ENCODE measurements at regions not wholly inside any gene's neighbourhood (a gene's known extent, or its start where the extent isn't known, plus 50 kb on each side); places are given as distances from the start of the nearest gene placed in this dataset.
"Not testable (repeated sequence)": the region's sequence is repeated elsewhere in the genome, so short reads cannot be mapped to it uniquely, and the experiment has no call there.

DNA sequence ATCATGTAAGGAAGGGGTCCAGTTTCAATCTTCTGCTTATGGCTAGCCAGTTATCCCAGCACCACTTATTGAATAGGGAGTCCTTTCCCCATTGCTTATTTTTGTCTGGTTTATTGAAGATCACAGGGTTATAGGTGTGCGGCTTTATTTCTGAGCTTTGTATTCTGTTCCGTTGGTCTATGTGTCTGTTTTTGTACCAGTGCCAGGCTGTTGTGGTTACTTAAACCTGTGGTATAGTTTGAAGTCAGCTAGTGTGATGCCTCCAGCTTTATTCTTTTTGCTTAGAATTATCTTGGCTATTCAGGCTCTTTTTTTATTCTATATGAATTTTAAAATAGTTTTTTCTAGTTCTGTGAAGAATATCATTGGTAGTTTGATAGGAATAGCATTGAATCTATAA, 234.6 kb upstream of the CASK start:
- not testable (repeated sequence) for DNase-seq (ENCODE audit: low spot score)

GRCh38 chrX:42151808-42152207, 228.5 kb upstream of the CASK start:
- no peak for DNase-seq (ENCODE audit: low spot score)

- no peak for DNase-seq (ENCODE audit: low spot score)
Observed at GRCh38 chrX:42149765-42150164, 226.4 kb upstream of the CASK start.

DNA sequence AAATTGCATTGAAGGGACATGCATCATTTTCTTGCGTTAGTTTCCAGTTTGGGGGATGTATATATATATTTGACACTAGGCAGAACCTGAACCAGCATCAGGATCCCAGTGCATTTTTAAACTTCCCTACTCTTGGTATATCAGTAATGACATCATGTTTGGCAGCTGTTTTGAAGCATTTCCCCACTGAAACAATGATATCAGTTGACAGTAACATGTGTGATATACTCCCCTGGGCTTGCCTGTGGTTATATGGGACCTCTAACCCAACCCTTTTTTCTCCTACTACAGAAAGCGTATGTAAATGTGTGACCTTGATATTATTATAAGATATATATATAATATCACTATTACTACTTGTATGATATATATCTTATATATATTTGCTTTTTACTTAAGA, 225.9 kb upstream of the CASK start:
- DNase-seq (ENCODE audit: low spot score), result no peak

DNA sequence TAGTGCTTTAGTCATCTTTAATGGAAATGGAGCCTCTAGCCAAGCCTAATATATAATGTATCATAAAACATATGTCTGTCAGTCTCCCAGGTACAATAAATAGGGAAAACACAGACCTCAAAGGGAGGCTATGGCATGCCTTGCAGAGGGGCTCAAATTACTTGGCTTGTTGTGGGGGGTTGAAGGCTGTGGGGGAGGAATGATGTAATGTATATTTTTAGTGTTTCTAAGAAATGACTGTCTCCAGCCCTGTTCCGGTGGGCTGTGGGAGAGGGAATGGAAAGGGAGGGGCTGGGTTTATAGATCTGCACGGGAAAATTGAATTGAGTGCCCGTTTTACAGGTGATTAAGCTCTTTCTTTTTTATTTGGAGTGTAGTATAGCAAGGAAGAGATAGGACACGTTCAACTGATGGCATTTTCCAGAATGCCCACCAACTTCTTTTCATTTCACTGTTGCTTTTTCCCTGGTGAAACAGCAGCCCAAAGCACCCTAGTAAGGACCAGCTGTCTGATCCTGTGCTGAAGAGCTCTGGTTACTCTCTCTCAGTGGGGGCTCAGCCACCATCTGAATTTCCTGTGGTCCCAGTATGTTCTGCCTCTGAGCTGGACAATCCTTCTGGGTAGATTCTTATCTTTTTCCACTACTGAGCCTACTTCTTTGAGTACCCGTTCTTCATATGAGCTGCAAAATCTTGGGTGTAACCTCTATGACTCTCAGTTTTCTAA, 220.7 kb upstream of the CASK start:
- DNase-seq (ENCODE audit: low spot score), result no peak

DNA sequence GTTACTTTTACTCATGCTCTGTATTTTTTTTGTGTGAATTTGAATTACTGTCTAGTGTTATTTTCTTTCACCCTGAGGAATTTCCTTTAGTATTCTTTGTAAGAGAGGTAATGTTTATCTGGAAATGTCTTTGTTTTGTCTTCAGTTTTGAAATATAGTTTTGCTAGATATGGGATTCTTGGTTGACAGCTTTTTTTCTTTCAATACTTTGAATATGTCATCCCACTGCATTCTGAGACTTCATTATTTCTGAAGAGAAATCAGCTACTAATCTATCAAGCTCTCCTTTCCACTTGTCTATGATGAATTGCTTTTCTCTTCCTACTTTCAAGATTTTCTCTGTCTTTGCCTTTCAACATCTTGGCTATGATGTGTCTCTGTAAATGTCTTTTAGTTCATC, 217.0 kb upstream of the CASK start:
- DNase-seq (ENCODE audit: low spot score), result no peak

DNA sequence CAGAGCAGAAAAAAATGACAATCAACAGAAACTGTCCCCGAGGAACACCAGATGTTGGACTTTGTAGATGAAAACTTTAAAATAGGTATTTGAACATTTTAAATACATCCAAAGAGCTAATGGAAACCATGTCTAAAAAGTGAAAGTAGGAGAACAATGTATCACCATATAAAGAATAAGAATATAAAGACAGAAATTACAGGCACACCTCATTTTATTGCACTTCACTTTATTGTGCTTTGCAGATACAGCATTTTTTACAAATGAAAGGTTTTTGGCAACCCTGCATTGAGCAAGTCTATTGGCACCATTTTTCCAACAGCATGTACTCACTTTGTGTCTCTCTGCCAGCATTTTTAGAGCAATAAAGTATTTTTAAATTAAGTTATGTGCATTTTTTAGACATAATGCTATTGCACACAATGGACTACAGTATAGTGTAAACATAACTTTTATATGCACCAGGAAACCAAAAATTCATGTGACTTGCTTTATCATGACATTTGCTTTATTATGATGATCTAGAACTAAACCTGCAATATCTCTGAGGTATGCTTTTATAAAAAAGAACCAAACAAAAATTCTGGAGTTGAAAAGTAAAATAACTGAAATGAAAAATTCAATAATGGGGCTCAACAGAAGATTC, 212.4 kb upstream of the CASK start:
- no peak for DNase-seq (ENCODE audit: low spot score)

DNA sequence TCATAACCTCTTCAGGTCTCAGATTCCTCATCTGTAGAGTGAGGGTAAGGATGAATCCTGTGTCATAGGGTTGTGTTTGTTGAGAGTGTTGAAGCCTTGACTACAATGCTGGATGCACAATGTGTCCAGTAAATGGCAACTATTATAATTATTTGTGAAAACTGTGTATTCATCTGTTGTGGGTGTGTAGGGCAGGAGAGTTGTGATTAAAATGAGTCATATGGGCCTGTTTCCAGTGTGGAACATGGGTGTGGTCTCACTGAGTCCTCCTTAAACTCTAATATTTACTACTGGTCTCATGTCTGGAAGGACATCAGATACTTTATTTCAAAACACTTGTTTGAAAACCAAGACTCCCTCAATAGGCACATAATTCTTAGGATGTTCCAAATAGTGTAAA, 208.5 kb upstream of the CASK start:
- no peak for DNase-seq (ENCODE audit: low spot score)

DNA sequence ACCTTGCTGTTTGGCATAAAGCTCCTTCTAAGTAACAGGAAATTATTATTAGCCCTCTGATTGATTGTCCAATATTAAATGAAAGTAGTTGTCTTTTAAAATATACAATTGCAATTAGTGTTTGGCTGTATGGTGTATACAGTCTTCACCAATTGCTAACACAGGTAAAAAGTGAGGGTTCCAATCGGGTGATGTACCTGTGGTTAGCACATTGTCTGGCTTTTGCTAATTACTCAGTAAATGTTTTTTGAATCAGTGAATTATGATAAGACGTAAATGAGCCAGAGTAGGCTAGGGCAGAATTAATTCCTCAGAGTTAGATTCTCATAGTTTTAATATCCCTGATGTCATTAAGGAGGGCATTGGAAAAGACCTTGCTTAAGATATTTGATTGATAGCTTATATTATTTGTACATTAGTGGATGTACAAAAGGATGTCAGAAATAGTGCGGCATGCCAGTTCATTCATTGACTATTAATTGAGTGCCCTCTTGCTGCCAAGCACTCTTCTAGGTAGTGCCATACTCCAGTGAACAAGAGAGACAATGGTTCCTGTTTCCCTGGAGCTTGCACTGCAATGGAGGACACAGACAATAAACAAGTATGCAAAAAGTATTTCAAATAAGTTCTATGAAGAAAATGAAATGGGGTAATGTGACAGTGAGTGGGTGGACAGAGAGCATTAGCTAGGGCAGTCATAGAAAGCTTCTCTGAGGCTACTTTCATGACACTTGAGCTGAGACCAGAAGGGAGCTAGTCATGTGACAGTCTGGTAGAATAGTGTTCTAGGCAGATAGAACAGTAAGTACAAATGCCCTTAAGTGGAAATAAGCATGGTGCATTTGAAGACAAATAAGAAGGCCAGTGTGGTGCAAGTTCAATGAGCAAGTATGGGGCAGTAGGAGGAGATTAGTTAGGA, 205.9 kb upstream of the CASK start:
- DNase-seq (ENCODE audit: low spot score), result no peak

- DNase-seq (ENCODE audit: low spot score), result no peak
Observed at GRCh38 chrX:42128587-42128986, 205.2 kb upstream of the CASK start.

DNA sequence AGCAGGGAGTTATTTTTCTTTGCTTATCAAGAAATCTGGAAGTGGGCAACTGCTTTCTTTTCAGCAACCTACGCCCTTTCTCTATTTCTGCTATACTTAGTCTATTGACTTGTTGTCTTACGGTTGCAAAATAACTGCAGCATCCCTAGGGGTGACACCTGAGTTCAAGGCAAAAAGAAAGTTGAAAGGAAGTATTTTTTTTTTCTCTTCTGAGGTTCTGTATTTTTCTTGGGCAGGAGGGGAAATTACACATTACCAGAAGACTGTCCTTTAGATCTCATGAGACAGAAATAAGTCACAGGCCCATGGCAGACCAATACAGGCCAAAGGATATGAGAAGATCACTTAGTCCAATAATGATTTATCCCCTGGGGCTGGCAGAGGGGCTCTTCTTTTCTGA, 204.7 kb upstream of the CASK start:
- no peak for DNase-seq (ENCODE audit: low spot score)

DNA sequence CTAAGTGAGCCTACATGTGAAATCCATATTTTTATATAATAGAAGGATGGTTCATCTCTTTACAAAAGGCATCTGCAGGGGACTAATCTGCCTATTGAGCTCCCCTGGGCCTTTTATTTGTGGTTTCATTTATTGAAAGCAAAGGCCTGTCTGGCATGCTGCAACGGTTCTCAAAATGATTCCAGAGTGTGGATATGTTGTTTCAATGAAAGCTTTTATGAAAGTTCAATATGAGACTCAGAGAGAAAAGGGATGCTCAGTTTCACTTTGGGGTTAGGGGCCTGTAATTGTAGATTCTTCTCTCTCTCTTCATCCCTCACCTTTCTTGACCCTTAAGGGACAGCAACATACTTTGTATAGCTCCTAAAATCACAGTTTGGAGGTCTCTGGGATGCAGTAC, 204.2 kb upstream of the CASK start:
- no peak for DNase-seq (ENCODE audit: low spot score)

GRCh38 chrX:42123369-42123768, 200.0 kb upstream of the CASK start:
- no peak for DNase-seq (ENCODE audit: low spot score)

DNA sequence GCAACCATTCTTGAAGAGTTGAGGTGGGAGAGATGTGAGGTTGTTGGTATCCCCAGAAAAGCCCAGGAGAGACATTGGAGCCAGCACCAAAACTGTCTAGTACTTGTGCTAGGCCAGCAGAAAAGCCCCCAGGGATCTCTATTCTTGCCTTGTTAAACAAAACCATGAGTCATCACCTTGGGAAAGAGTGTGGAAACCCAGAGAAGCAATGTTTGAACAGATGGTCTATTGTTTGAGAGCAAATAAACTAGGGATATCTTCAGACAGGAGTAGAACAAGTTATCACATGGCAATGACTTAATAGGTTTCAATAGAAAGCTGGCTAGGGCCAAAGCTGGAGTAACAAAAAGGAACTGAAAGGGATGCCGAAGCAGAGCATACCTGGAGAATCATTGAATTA, 195.7 kb upstream of the CASK start:
- DNase-seq (ENCODE audit: low spot score), result no peak

- DNase-seq (ENCODE audit: low spot score), result no peak
Observed at GRCh38 chrX:42117318-42117717, 194.0 kb upstream of the CASK start.

DNA sequence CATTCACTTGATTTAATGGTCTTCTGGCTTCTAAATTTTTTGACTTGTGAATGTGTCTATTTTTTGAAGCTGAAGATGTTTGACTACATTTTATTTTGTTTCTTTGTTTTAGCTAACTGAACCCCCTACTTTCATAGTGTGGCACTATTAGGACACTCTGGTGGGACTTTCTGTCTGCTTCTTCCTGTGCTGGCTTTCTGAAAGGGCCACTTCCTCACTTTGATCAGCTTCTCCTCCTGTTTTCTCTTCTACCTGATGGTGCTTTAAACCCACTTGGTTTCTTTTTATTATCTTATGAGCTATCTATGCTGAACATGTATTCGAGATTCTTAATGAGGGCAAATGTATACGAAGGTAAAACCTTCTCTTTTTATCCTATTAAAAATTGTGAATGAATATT, 186.1 kb upstream of the CASK start:
- DNase-seq (ENCODE audit: low spot score), result no peak

DNA sequence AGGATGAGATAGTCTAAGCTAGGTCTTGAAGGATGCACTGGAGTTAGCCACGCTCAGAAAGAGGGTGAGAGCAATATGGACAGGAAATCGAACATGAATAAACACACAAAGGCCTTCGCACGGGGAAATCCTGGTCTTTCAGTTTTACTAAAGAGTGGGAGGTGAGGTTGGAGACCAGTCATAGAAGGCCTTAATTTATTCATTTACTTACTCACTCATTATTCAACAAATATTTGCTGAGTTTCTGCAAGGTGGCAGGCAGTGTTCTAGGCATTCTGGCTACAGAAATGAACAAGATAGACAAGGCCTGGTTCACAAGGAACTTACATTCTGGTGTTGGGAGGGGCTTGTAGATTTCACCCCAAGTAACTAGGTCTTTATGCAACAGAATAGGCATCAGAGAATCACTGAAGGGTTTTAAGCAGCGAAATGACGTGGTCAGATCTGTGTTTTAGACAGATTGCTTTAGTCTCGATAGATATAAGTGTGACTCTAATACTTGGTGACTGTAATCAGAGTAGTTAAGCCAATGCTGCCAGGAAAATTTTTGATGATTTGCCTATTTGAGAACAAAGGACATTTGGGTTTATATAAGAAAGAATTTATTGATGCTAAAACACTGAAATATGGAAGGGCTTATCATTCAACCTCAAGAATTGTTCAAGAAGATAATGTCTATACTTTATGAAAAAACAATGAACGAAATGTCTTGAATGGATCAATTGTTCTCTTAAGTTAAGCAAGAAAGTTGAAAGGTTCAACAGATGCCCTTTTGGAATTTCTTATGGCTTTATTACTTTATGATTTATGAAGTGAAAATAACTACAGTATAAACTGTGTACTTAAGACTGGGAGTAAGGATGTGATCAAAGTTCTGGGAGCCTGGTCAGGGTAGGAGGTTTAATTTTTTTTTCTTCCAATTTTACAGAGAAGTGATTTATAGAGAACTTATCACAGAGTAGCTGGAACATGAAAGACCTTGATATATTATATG, 184.4 kb upstream of the CASK start:
- no peak for DNase-seq (ENCODE audit: low spot score)

DNA sequence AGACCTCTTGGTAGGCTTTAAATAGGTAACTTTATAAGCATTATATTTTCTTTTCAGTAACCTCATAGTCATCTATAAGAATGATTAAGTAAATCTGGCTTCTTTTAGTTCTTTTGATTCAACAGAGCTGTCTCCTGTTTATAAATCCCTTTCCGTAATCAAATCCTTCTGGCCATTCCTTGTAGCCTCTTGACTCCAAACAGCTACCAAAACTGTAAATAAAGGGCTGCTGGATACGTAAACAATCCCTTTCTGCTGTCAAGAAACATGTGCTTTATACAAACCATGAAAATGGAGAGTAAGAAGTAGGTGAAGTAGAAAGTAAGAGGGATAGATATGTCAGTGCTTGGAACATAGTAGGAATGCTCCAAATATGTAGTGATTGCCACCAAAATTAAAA, 183.2 kb upstream of the CASK start:
- DNase-seq (ENCODE audit: low spot score), result no peak

GRCh38 chrX:42102586-42103282, 179.4 kb upstream of the CASK start:
- DNase-seq (ENCODE audit: low spot score), result no peak

GRCh38 chrX:42098900-42099299, 175.5 kb upstream of the CASK start:
- DNase-seq (ENCODE audit: low spot score), result no peak

GRCh38 chrX:42097486-42097885, 174.1 kb upstream of the CASK start:
- DNase-seq (ENCODE audit: low spot score), result no peak

Measured in cerebellar cortex (tissue), 1 donor.